ENCODE measurements at regions not wholly inside any gene's neighbourhood (a gene's known extent, or its start where the extent isn't known, plus 50 kb on each side); places are given as distances from the start of the nearest gene placed in this dataset.

GRCh38 chr3:165696496-165696895 lies 140.7 kb downstream of the BCHE start:
- H3K4ac ChIP-seq (ENCODE audit: low read depth, low read length) = no peak overlapping the region
- no peak overlapping the region for H3K14ac ChIP-seq (ENCODE audit: low read length)
- H4K91ac ChIP-seq (ENCODE audit: low read depth, low read length) = no peak overlapping the region
- DNase-seq = no peak
- H2AK5ac ChIP-seq (ENCODE audit: low read length) = no peak overlapping the region
- H3K36me3 ChIP-seq (ENCODE audit: control insufficient read depth in 1 of 2, insufficient read depth in 2 of 2, low read length in 2 of 2) = no peaks in the 10 kb centered on the region
- H3K79me1 ChIP-seq (ENCODE audit: low read length) = no peaks in the 10 kb centered on the region
- no peaks in the 10 kb centered on the region for H3K4me1 ChIP-seq (ENCODE audit: control insufficient read depth in 1 of 2, insufficient read depth in 2 of 2, low read length in 2 of 2)
- peaks cover 4% of the 10 kb centered on the region for H3K9me3 ChIP-seq (ENCODE audit: insufficient read depth, low read depth, low read length)
- H2AFZ ChIP-seq (ENCODE audit: insufficient read depth, low read length, poor library complexity) = no peak overlapping the region
- no peak overlapping the region for H3K23ac ChIP-seq (ENCODE audit: low read length)
- H2BK5ac ChIP-seq (ENCODE audit: low read depth, low read length, poor library complexity) = no peak overlapping the region
- no peak overlapping the region for H4K12ac ChIP-seq (ENCODE audit: low read depth, low read length)
- no peak overlapping the region for H3K9ac ChIP-seq (ENCODE audit: low read length)
- H3K79me2 ChIP-seq (ENCODE audit: control insufficient read depth, insufficient read depth, low read length, poor library complexity) = no peaks in the 10 kb centered on the region
- H3K27ac ChIP-seq (ENCODE audit: low read depth, low read length) = no peak overlapping the region
- H3K4me3 ChIP-seq (ENCODE audit: low read depth, low read length) = no peak overlapping the region
- H4K8ac ChIP-seq (ENCODE audit: low read depth, low read length) = no peak overlapping the region
- H2BK120ac ChIP-seq (ENCODE audit: insufficient read depth, low read length, poor library complexity) = no peak overlapping the region
- H3K27me3 ChIP-seq (ENCODE audit: insufficient read depth, low read length) = no peaks in the 10 kb centered on the region
- H2BK12ac ChIP-seq (ENCODE audit: low read length) = no peak overlapping the region
- no CpG with 5 or more reads among the region's 1 CpG for WGBS (ENCODE audit: extremely low coverage, insufficient coverage, insufficient read length)
- no peak overlapping the region for H3K18ac ChIP-seq (ENCODE audit: low read length)
- no peak overlapping the region for H3K4me2 ChIP-seq (ENCODE audit: low read length)

GRCh38 chr3:165683947-165684346 lies 153.3 kb downstream of the BCHE start:
- no peak overlapping the region for H3K4me2 ChIP-seq (ENCODE audit: low read length)

GRCh38 chr3:165682734-165683133 lies 154.5 kb downstream of the BCHE start:
- WGBS (ENCODE audit: extremely low coverage, insufficient coverage, insufficient read length) = no CpG with 5 or more reads among the region's 3 CpGs
- H3K9me3 ChIP-seq (ENCODE audit: insufficient read depth, low read depth, low read length) = no peaks in the 10 kb centered on the region
- H3K27me3 ChIP-seq (ENCODE audit: insufficient read depth, low read length) = no peaks in the 10 kb centered on the region
- H4K12ac ChIP-seq (ENCODE audit: low read depth, low read length) = no peak overlapping the region
- H2AK5ac ChIP-seq (ENCODE audit: low read length) = no peak overlapping the region
- H3K4me1 ChIP-seq (ENCODE audit: control insufficient read depth in 1 of 2, insufficient read depth in 2 of 2, low read length in 2 of 2) = no peaks in the 10 kb centered on the region
- no peak overlapping the region for H2AFZ ChIP-seq (ENCODE audit: insufficient read depth, low read length, poor library complexity)
- no peak overlapping the region for H3K23ac ChIP-seq (ENCODE audit: low read length)
- H3K14ac ChIP-seq (ENCODE audit: low read length) = no peak overlapping the region
- no peak overlapping the region for H3K27ac ChIP-seq (ENCODE audit: low read depth, low read length)
- no peak overlapping the region for H4K8ac ChIP-seq (ENCODE audit: low read depth, low read length)
- no peak overlapping the region for H3K4ac ChIP-seq (ENCODE audit: low read depth, low read length)
- no peaks in the 10 kb centered on the region for H3K79me1 ChIP-seq (ENCODE audit: low read length)
- H2BK120ac ChIP-seq (ENCODE audit: insufficient read depth, low read length, poor library complexity) = no peak overlapping the region
- no peak overlapping the region for H2BK12ac ChIP-seq (ENCODE audit: low read length)
- H3K79me2 ChIP-seq (ENCODE audit: control insufficient read depth, insufficient read depth, low read length, poor library complexity) = no peaks in the 10 kb centered on the region
- H3K36me3 ChIP-seq (ENCODE audit: control insufficient read depth in 1 of 2, insufficient read depth in 2 of 2, low read length in 2 of 2) = no peaks in the 10 kb centered on the region
- H3K9ac ChIP-seq (ENCODE audit: low read length) = no peak overlapping the region
- DNase-seq = no peak
- H3K4me3 ChIP-seq (ENCODE audit: low read depth, low read length) = no peak overlapping the region
- H3K18ac ChIP-seq (ENCODE audit: low read length) = no peak overlapping the region
- H4K91ac ChIP-seq (ENCODE audit: low read depth, low read length) = no peak overlapping the region
- H2BK5ac ChIP-seq (ENCODE audit: low read depth, low read length, poor library complexity) = no peak overlapping the region
- no peak overlapping the region for H3K4me2 ChIP-seq (ENCODE audit: low read length)

More at GRCh38 chr3:165683947-165684346, 153.3 kb downstream of the BCHE start:
- Histone ChIP-seq H4K8ac (ENCODE audit: low read depth, low read length) (no peak overlapping the region), H3K27ac (ENCODE audit: low read depth, low read length) (no peak overlapping the region), H3K9me3 (ENCODE audit: insufficient read depth, low read depth, low read length) (no peaks in the 10 kb centered on the region), H2BK5ac (ENCODE audit: low read depth, low read length, poor library complexity) (no peak overlapping the region), H3K18ac (ENCODE audit: low read length) (no peak overlapping the region), H3K9ac (ENCODE audit: low read length) (no peak overlapping the region), H2AK5ac (ENCODE audit: low read length) (no peak overlapping the region), H3K4me1 (ENCODE audit: control insufficient read depth in 1 of 2, insufficient read depth in 2 of 2, low read length in 2 of 2) (no peaks in the 10 kb centered on the region), H2BK12ac (ENCODE audit: low read length) (no peak overlapping the region), H3K27me3 (ENCODE audit: insufficient read depth, low read length) (no peaks in the 10 kb centered on the region), H2AFZ (ENCODE audit: insufficient read depth, low read length, poor library complexity) (no peak overlapping the region), H3K79me1 (ENCODE audit: low read length) (no peaks in the 10 kb centered on the region), H3K36me3 (ENCODE audit: control insufficient read depth in 1 of 2, insufficient read depth in 2 of 2, low read length in 2 of 2) (no peaks in the 10 kb centered on the region), H4K12ac (ENCODE audit: low read depth, low read length) (no peak overlapping the region), H4K91ac (ENCODE audit: low read depth, low read length) (no peak overlapping the region), H3K79me2 (ENCODE audit: control insufficient read depth, insufficient read depth, low read length, poor library complexity) (no peaks in the 10 kb centered on the region), H3K4me3 (ENCODE audit: low read depth, low read length) (no peak overlapping the region), H2BK120ac (ENCODE audit: insufficient read depth, low read length, poor library complexity) (no peak overlapping the region), H3K14ac (ENCODE audit: low read length) (no peak overlapping the region), H3K23ac (ENCODE audit: low read length) (no peak overlapping the region), H3K4ac (ENCODE audit: low read depth, low read length) (no peak overlapping the region)
- DNase-seq = no peak
- WGBS (ENCODE audit: extremely low coverage, insufficient coverage, insufficient read length) = no CpG with 5 or more reads among the region's 4 CpGs

- Histone ChIP-seq H3K27me3 (ENCODE audit: insufficient read depth, low read length) (no peaks in the 10 kb centered on the region), H3K4me3 (ENCODE audit: low read depth, low read length) (no peak overlapping the region), H3K4me2 (ENCODE audit: low read length) (no peak overlapping the region), H3K9me3 (ENCODE audit: insufficient read depth, low read depth, low read length) (no peaks in the 10 kb centered on the region), H3K79me1 (ENCODE audit: low read length) (no peaks in the 10 kb centered on the region), H2AK5ac (ENCODE audit: low read length) (no peak overlapping the region), H2BK120ac (ENCODE audit: insufficient read depth, low read length, poor library complexity) (no peak overlapping the region), H3K79me2 (ENCODE audit: control insufficient read depth, insufficient read depth, low read length, poor library complexity) (no peaks in the 10 kb centered on the region), H3K27ac (ENCODE audit: low read depth, low read length) (no peak overlapping the region), H2AFZ (ENCODE audit: insufficient read depth, low read length, poor library complexity) (no peak overlapping the region), H3K4ac (ENCODE audit: low read depth, low read length) (no peak overlapping the region), H3K36me3 (ENCODE audit: control insufficient read depth in 1 of 2, insufficient read depth in 2 of 2, low read length in 2 of 2) (no peaks in the 10 kb centered on the region), H3K4me1 (ENCODE audit: control insufficient read depth in 1 of 2, insufficient read depth in 2 of 2, low read length in 2 of 2) (no peaks in the 10 kb centered on the region), H3K23ac (ENCODE audit: low read length) (no peak overlapping the region), H2BK12ac (ENCODE audit: low read length) (no peak overlapping the region), H4K91ac (ENCODE audit: low read depth, low read length) (no peak overlapping the region), H2BK5ac (ENCODE audit: low read depth, low read length, poor library complexity) (no peak overlapping the region), H3K18ac (ENCODE audit: low read length) (no peak overlapping the region), H3K14ac (ENCODE audit: low read length) (no peak overlapping the region), H4K12ac (ENCODE audit: low read depth, low read length) (no peak overlapping the region), H4K8ac (ENCODE audit: low read depth, low read length) (no peak overlapping the region), H3K9ac (ENCODE audit: low read length) (no peak overlapping the region)
- no CpG with 5 or more reads among the region's 2 CpGs for WGBS (ENCODE audit: extremely low coverage, insufficient coverage, insufficient read length)
- DNase-seq = no peak
These were observed 167.3 kb downstream of the BCHE start for GRCh38 chr3:165669967-165670366.
